GM12801 (cell line): ENCODE measurements at regions not wholly inside any gene's neighbourhood (a gene's known extent, or its start where the extent isn't known, plus 50 kb on each side); places are given as distances from the start of the nearest gene placed in this dataset.

Experiments used
- CTCF ChIP-seq: IDR thresholded peaks from one replicate; pipeline ENCODE4 v1.5.1; 2011; ENCODE audit warnings: control low read depth; ENCODE audit not compliant: insufficient read length; ENCODE audit errors: extremely low read depth

- no peak for TF ChIP-seq CTCF
These were observed 454.5 kb upstream of the NR5A2 start for GRCh38 chr1:199573047-199573446.

- no peak for TF ChIP-seq CTCF
These were observed 452.6 kb upstream of the NR5A2 start for GRCh38 chr1:199574950-199575349.

DNA sequence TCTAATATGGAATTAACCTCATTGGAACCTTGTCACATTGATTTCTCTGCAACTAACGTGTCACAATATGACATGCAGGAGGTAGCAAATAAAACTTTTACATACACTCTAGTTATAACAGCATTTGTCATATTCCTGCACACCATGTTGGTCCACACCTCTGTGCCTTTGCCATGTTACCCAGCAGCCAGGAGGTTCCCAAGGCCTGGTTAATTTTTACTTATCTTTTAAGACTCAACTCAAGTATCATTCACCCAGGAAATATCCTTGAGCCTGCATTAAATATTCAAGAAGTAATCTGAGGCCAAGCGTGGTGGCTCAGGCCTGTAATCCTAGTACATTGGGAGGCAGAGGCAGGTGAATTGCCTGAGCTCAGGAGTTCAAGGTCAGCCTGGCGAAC lies 447.2 kb upstream of the NR5A2 start:
- TF ChIP-seq CTCF: no peak

DNA sequence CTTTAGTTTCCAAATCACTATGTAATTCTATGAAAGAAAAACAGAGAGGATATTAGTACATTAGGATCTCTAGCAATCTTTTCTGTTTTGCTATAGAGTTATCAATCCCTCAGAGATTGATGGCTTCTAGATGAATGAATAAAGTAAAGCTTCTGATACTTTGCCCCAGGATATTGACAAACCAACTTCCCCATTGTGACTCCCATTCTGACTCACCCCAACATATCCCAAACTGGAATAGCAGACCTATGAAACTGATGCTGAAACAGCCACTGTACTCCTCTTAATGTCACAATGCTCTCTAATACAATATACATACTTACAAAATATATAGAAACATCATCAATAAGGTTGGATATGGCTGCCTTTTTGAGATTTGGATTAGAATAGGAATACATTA lies 442.1 kb upstream of the NR5A2 start:
- TF ChIP-seq CTCF: no peak

DNA sequence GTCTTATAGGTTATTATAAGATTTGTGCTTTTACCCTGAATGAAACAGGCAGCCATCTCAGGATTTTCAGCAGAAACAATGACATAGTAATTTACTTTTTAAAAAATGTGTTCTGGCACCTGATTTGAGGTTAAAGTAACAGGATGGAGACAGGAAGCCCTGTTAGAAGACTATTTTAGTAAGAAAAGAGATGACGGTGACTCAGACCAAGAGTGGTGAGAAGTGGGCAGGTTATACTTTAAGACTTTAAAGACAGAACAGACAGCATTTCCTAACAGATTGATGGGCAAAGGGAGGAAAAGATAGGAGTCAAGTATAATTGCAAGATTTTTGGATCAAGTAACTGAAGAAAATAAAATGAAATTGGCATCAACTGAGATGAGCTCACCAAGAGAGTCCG lies 436.8 kb upstream of the NR5A2 start:
- no peak for TF ChIP-seq CTCF

- no peak for TF ChIP-seq CTCF
These were observed 436.0 kb upstream of the NR5A2 start for GRCh38 chr1:199591468-199591867.

GRCh38 chr1:199593475-199593874 lies 434.0 kb upstream of the NR5A2 start:
- no peak for TF ChIP-seq CTCF

DNA sequence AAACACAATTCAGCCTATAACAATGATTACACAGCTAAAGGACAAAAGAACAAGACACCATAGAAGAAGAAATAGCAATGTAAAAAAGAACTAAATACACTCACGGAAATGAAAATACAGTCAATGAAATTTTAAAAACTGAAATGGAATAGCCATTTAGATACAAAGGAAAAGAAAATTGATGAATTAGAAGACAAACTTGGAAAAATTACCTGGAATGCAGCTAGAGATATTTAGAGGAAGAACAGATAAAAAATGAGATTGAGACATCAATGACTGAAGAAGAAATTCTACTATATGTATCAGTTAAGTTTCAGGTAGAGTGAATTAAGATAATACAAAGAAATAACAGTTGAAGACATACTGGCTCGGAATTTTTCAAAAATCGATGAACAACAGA lies 430.4 kb upstream of the NR5A2 start:
- TF ChIP-seq CTCF: no peak
